GM19467 (cell line): ENCODE measurements at regions not wholly inside any gene's neighbourhood (a gene's known extent, or its start where the extent isn't known, plus 50 kb on each side); places are given as distances from the start of the nearest gene placed in this dataset.
"Not testable (repeated sequence)": the region's sequence is repeated elsewhere in the genome, so short reads cannot be mapped to it uniquely, and the experiment has no call there.

Source experiments
- ATAC-seq: cut with Tn5 transposase; IDR thresholded peaks from one replicate; pipeline ENCODE4 v1.9.1; 2021; ENCODE audit warnings: mild to moderate bottlenecking, moderate library complexity; ENCODE audit not compliant: unreplicated experiment

DNA sequence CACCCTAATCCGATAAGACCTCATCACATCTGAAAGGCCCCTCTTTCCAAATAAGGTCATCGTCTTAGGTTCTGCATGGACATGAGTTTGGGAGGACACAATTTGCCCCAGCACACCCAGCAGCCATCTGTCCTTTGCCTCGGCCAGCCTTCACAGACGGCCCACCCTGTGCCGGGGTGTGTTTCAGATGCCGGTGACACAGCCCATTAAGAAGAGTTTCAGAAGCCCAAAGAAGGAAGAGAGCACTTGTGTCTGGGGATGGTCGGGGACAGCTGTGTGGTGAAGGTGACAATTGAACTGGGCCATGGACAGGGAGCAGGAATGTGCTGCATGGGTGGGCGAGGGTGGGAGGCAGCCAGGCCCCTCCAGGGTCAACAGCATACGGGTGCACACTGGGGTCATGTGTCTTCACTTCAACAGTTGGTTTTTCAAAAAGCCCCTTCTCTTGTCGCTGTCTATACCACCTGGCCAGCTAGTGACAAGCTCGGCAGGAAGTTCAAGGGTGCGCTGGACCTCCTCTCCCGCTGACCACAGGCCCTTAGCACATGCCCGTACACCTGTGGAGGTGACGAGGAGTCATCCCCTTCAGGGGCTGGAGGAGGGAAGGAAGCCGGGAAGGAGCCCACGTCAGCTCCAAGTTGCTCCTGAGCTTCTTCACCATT is 183.1 kb downstream of the C16orf95 start:
- ATAC-seq = no peak

- ATAC-seq = no peak
Measured at GRCh38 chr16:87134628-87134995, 182.6 kb downstream of the C16orf95 start.

- ATAC-seq = no peak
Measured at GRCh38 chr16:87135246-87136030, 181.8 kb downstream of the C16orf95 start.

DNA sequence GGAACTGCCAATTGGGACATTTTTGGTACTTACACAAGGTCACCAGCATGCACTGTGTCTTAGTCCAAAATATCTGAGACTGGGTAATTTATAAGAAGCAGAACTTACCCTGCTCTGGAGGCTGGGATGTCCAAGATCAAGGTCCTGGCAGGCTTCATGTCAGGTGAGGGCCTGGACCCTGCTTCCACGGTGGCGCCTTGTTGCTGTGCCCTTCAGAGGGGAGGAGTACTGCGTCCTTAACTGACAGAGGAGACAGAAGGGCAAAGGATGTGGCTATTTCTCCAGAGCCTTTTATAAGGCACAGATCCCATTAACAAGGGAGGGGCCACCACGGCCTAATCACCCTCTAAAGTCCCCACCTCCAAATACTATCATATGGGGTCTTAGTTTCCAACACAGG is 178.9 kb downstream of the C16orf95 start:
- ATAC-seq = no peak

DNA sequence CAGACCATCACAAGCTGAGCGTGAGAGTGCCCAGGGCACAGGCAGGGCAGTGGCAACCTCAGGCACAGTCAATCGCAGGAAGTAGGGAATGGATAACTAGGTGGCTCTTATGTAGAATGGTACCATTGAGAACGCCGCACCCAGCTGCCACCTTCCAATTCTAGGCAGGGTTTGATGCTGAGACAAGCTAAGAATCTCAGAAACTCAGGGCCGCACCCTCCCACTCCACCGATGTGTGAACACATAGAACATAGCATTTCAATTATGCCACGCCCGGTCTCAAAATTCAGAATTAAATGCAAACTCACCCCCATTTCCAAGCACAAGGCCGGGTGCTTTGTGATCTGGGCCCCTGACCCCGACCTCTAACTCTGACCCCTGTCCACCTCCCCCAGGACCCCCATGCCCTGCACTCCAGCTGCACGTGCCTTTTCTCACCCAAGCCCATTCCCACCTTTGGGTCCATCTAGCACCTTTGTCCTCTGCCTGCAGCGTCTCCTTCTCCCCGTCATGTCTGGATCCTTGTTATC is 178.4 kb downstream of the C16orf95 start:
- ATAC-seq = no peak

DNA sequence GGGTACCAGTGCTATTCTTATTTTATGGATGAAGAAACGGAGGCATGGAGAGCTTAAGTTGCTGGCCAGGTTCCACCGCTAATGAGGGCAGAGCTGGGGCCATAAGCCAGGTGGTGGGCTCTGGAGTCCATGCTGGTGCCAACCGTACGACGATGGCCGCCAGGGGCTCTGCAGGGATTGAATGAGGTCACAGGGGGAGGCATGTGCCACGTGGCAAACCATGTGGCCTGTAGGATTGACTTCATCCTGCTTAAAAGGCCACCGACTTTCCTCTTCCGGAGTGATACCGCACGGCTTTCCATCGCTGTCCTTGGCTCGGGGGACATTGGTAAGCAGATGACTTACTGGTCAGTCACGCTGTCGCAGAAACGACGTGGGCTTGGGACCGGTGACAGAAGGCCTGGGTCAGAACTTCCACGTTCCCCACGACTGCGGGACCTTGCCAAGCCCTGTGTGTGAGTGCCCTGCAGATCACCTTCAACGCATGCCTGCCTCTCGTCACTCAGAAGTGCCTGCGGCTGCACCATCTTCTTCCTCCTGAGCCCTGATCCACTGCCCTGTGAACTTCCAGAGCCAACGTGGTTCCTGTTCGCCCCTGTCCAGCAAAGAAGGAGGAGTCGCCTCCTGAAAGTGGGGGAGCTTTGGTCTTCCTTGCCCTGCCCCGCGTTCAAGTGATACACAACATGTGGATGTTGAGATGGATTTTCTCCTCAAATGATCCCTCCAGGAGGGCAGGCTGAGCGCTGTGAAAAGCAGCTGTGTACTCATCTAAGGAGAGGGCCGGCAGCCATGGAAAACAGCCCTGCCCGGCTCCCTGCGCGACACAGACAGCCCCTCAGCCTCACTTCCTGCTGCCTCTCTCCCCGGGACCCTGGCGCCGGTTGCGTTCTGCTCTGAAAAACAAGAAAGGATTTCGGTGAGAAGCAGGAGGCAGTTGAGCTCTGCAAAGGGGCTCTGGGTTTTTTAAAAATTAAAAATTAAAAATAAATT is 176.7 kb downstream of the C16orf95 start:
- no peak for ATAC-seq

DNA sequence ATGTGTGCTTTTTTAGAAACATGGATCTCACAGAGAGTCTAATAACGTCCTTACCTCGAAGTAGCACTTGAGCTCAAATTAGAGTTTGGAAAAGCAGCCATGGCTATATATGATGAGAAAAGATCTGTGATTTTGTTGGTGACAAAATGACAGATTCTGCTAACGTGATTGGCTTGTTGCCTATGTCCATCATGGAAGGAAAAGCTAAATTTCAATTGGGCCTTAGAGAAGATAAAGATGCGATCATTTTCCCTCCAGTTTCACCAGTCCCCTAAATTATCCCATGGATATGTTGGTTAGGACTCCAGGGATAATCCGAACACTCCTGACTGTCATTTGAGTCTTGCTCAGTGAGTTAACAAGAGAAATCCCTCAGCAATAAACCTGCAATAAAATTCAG is 175.8 kb downstream of the C16orf95 start:
- no peak for ATAC-seq

GRCh38 chr16:87143661-87144121 is 173.5 kb downstream of the C16orf95 start:
- ATAC-seq = no peak

DNA sequence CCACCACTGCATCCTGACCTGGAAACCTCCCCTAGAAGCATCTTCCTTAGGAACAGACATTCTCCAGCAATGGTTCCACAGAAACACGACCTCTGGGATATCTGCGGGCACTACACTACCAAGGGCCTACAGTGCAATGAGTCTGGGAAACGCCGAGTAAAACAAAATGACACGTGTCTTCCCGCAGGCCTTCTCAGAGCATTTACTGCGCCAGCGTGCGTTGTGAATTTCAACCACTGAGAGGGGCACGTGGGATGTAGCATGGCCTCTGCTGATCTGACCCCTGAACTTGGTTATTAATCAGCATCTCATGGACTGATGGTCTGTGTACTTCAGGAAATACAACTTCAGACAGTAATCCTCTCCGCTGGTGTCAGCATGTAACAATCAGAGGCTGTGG is 173.0 kb downstream of the C16orf95 start:
- no peak for ATAC-seq

DNA sequence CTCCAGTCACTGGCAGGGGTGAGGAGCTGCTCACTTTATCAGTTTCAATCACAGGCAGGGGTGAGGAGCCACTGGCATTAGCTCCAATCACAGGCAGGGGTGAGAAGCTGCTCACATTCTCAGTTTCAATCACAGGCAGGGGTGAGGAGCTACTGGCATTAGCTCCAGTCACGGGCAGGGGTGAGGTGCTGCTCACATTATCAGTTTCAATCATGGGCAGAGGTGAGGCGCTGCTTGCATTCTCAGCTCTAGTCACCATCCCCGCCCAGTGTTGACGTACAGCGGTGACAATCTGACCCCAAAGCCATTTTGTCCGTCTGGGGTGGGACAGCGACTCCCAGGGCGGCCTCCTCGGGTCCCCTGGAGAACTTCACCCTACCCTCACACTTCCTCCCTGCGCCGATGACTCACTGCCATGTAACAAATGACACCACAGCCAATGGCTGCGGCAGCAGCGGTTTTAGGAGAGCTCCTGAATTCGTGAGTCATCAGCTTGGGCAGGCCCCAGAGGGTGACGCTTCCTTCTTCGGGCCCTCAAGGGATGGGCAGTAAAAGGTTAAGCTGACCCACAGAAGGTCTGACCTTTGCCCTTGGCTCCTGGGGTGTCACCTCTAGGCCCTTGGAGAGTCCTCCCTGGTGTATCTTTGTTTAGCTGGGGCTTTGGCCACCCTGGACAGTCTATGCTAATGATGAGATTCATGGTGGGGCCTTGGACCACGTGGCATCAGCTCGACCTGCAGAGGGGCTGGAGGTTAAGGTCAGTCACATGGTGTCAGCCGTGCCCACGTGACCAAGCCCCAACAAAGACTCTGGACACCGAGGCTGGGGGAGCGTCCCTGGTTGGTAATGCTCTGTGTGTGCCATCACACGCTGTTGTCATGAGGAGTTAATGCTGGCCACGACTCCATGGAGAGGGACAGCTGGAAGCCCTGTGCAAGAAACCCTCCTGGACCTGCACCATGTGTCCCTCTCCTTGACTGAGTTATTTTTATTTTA is 171.7 kb downstream of the C16orf95 start:
- ATAC-seq = no peak

GRCh38 chr16:87146676-87147075 is 170.5 kb downstream of the C16orf95 start:
- ATAC-seq = no peak

DNA sequence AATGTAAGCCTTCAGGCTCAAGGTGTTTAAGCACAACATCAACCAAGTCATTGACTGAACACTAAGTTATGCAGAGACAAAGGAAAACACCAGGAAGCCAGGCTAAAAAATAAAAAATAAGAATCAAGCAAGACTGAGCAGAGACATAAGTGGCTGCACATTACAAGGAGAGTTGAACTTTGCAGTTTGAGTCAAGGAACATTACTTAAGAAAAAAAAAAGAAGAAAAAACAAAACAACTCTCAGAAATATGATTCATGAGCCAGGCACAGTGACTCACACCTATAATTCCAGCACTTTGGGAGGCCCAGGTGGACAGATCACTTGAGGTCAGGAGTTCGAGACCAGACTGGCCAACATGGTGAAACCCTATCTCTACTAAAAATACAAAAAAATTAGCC is 168.1 kb downstream of the C16orf95 start:
- no peak for ATAC-seq

GRCh38 chr16:87150262-87150661 is 166.9 kb downstream of the C16orf95 start:
- no peak for ATAC-seq

DNA sequence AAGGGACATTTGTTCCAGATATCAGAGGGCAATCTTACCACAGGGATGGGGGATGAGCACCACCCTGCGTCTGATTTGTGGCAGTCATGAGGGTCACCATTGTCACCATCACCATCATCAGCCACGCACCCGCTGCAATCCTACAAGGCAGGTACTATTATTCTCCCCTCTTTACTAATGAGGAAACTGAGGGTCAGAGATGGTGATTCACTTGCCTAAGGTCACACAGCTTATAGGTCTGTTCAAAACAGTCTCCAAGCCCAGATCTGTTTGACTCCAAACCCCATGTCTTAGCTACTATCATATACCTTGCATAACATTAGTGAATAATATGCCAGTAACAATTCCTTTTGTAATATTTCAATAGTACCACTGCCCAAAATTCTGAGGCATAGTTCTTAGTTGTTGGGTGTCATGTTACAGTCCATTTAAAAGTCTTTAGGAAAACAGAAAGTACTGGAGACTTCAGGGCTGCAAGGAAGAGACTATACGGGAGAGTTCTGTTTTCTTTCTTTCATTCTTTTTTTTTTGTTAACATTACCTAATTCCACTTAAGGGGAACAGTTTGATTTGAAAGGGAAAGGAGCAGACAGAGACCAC is 166.4 kb downstream of the C16orf95 start:
- ATAC-seq = no peak

- ATAC-seq = no peak
Measured at GRCh38 chr16:87152221-87152755, 164.9 kb downstream of the C16orf95 start.

GRCh38 chr16:87153326-87153725 is 163.9 kb downstream of the C16orf95 start:
- ATAC-seq = no peak

- not testable (repeated sequence) for ATAC-seq
Measured at GRCh38 chr16:87155315-87155714, 161.9 kb downstream of the C16orf95 start.

DNA sequence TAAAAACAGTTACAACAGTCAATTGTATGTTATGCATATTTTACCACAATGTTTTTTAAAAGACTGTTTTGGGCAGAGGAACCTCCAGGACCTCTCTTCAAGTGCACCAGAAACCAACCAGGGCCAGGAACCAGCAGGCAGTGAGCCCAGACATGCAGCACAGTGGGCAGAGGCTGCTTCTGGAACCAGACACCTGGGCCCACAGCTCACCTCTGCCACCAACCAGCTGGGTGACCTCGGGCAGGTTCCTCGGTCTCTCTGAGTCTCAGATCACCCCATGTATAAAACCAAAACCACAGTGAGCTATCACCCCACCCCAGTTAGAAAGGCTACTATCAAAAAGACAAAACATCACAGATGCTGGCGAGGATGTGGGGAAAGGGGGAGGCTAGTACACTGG is 161.0 kb downstream of the C16orf95 start:
- no peak for ATAC-seq

DNA sequence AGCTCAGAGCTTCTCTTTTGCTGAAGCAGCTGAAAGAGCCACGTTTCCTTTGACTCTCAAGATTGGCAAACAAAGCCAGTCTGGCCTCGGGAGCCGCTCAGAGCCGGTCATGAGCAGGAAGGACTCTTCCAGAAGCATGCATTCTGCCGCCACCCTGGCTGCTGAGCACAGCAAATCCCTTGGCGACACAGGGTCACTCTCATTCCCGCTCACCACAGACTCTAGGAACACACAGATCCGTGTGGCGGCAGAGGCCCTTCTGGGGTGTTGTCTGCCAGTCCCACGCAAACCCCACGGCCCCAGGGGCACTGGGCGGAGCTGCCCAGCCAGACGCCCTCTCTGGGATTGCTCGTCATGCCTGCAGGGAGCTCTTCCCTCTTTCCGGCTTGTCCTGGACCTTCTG is 157.0 kb downstream of the C16orf95 start:
- no peak for ATAC-seq
